GM23338 (cell line): ENCODE measurements at regions not wholly inside any gene's neighbourhood (a gene's known extent, or its start where the extent isn't known, plus 50 kb on each side); places are given as distances from the start of the nearest gene placed in this dataset.

Experiments
- CREB1 ChIP-seq: fragments of 250-450 bp; sonication (Bioruptor Pico); IDR thresholded peaks from 2 replicates; pipeline ENCODE4 v1.5.0; 2020; ENCODE audit warnings: low read depth, mild to moderate bottlenecking, moderate library complexity
- CTCF ChIP-seq, 2 experiments: fragments of 200-600 bp in 1 of 2; sonication (generic) in 1 of 2; conservative IDR thresholded peaks; 2 replicates each; pipeline versions ENCODE4 v1.5.1 to v1.6.1; 2016 to 2017; ENCODE audit warnings: antibody characterized with exemption in 2 of 2, low read depth in 2 of 2, mild to moderate bottlenecking in 2 of 2, moderate library complexity in 1 of 2
- ETS1 ChIP-seq: IDR thresholded peaks from 2 replicates; pipeline ENCODE4 v1.6.1; 2016; ENCODE audit warnings: antibody characterized with exemption
- EZH2 ChIP-seq: fragments of 200-600 bp; sonication (generic); IDR thresholded peaks from one replicate; pipeline ENCODE4 v1.8.0; 2017; ENCODE audit warnings: antibody characterized with exemption, mild to moderate bottlenecking, low read depth; ENCODE audit not compliant: unreplicated experiment
- EZH2phosphoT487 ChIP-seq: fragments of 200-600 bp; sonication (generic); IDR thresholded peaks from one replicate; pipeline ENCODE4 v1.8.1; 2018; ENCODE audit warnings: antibody characterized with exemption; ENCODE audit not compliant: unreplicated experiment
- JUNB ChIP-seq: IDR thresholded peaks from one replicate; pipeline ENCODE4 v1.6.1; 2016; ENCODE audit warnings: antibody characterized with exemption; ENCODE audit not compliant: unreplicated experiment
- NANOG ChIP-seq: IDR thresholded peaks from 2 replicates; pipeline ENCODE4 v1.6.1; 2016; ENCODE audit warnings: antibody characterized with exemption, borderline replicate concordance
- POLR2AphosphoS5 ChIP-seq: IDR thresholded peaks from 2 replicates; pipeline ENCODE4 v1.6.1; 2016; ENCODE audit warnings: antibody characterized with exemption, low read depth
- REST ChIP-seq: IDR thresholded peaks from one replicate; pipeline ENCODE4 v1.6.1; 2018; ENCODE audit warnings: antibody characterized with exemption; ENCODE audit not compliant: unreplicated experiment
- ZNF114 ChIP-seq: fragments of 250-450 bp; sonication (Bioruptor Pico); IDR thresholded peaks from 2 replicates; pipeline ENCODE4 v1.5.0; 2020; ENCODE audit warnings: mild to moderate bottlenecking, moderate library complexity
- ZNF331 ChIP-seq: fragments of 250-450 bp; sonication (Bioruptor Pico); IDR thresholded peaks from 2 replicates; pipeline ENCODE4 v1.5.0; 2020; ENCODE audit warnings: low read depth, mild to moderate bottlenecking, moderate library complexity
- ZNF462 ChIP-seq: fragments of 250-450 bp; sonication (Bioruptor Pico); IDR thresholded peaks from 2 replicates; pipeline ENCODE4 v1.5.0; 2020; ENCODE audit warnings: mild to moderate bottlenecking, moderate library complexity

GRCh38 chr4:132513491-132513890, 635.6 kb upstream of the PCDH10 start:
- TF ChIP-seq CTCF (conservative IDR thresholded peaks at IDR 0.05; ENCODE audit: low read depth in 2 of 2), result no peak
- no peak for TF ChIP-seq EZH2phosphoT487
- no peak for TF ChIP-seq POLR2AphosphoS5
- TF ChIP-seq EZH2, result no peak
- TF ChIP-seq NANOG, result no peak
- no peak for TF ChIP-seq CREB1
- no peak for TF ChIP-seq REST
- TF ChIP-seq ZNF331 (CRISPR knock-in tag), result no peak
- no peak for TF ChIP-seq ETS1
- TF ChIP-seq JUNB, result no peak
- no peak for TF ChIP-seq ZNF114 (CRISPR knock-in tag)
- no peak for TF ChIP-seq ZNF462
